Anterior cingulate cortex (tissue), 58 donors: ENCODE measurements at regions not wholly inside any gene's neighbourhood (a gene's known extent, or its start where the extent isn't known, plus 50 kb on each side); places are given as distances from the start of the nearest gene placed in this dataset.

Experiments
- DNase-seq, 58 donors: peaks; one replicate each; lab custom pipeline; 2025; lab: John Stamatoyannopoulos, UW

DNA sequence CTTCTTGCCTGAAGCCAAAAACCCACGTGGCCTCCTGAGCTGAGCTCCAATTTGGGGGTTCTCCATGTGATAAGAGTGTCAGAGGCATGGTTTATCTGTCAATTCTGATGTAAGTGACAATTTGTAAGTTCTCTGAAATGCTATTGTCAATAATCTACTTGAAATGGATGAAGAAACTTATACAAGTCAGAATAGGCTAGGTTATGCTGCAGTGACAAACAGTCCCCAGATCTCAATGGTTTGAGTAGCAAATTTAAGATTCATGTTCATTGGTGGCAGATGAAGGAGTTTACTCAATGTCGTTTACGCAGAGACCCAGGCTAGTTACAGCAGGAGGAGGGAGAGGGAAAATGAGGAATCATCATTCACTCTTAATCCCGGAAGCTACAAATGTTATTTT, 352.4 kb downstream of the KIF16B start:
- DNase-seq: no peak

DNA sequence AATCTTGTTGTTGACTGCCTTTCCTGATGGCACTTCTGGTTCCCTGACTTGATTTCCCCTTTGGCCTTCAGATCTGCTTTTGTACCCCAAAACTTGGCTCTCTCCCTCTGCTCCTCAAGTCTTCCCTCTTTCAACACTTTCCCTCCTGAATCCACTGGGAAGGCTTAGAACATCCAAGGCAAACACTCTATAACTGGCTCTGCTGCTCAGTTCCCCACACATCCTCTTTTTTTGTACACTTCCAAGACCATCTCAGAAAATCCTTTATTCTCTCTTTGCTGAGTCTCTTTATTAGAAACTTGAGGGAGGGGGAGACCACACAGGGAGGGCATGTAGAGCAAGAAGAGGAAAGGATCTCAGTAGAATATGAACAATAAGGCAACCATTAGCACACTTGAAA, 354.1 kb downstream of the KIF16B start:
- DNase-seq: no peak

DNA sequence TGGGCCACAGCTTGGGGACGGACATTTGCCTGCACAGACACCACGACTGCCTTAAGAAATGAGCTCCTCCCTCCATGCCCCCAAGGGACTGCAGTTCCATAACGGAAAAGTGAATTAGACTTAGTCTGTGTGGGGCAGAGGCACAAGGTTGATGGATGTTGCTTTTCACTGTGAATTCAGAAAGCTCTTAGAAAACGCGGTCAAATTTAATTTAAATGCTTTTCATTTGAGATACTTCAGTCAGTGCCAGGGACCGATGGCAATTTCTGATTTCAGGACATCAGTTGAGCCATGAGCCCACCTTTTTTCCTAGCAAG, 356.4 kb downstream of the KIF16B start:
- DNase-seq: no peak

DNA sequence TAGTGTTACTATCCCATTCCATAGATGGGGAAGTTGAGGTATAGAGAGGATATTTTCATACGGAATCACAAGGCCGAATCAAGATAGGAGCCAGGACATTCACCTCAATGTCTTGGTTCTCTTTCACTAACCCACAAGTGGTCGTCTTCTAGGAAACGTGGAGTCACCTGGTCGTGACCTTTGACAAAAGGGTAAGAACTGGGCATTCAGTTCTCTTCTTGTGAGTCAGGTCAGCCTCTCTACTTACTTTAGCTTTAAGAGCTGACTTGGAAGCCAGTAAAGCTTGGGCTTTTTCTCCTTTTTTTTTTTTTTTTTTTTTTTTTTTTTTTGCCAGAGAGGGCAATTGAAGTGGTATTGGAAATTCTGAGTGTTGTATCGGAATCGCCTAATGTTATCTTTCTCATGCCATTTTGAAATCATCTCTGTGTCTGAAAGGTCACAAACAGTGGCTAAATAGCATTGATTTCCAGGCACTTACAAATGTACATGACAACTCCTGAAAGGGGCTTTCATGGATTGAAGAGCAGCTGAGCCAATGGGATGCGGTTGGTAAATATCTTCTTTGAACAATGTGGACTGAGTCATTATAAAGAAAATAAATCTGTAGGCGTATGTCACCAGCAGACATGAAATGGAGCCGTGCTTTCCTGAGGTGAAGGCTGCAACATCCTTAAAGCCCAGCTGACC, 356.9 kb downstream of the KIF16B start:
- DNase-seq: no peak

DNA sequence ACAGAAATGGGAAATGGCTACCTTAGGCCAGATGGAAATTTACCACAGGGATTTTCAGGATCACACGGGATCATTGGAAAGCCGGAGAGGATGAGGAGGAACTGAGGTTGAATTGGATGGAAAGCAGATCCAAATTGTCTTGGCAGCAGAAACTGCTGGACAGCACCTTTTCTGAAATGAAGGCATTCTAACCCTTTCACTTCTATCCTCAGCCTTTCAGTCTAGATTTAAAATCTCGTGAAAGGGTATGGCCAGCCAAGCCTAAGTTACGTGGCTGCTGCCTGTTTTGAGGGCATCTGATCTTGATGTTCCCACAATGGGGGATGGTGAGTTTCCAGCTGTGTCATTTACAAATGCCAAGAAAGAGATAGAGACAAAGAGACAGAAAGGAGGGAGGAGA, 358.2 kb downstream of the KIF16B start:
- DNase-seq: no peak

DNA sequence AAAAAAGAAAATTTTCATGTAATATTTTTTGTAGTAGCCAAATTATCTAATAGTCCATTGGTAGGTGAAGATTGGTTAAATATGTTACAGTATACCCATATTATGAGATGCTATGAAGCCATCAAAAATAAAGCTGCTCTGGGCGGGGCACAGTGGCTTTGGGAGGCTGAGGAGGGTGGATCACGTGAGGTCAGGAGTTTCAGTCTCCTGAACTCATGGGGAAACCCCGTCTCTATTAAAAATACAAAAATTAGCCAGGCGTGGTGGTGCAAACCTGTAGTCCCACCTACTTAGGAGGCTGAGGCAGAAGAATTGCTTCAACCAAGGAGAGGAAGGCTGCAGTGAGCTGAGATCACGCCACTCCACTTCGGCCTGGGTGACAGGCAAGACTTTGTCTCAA, 360.5 kb downstream of the KIF16B start:
- DNase-seq: no peak

DNA sequence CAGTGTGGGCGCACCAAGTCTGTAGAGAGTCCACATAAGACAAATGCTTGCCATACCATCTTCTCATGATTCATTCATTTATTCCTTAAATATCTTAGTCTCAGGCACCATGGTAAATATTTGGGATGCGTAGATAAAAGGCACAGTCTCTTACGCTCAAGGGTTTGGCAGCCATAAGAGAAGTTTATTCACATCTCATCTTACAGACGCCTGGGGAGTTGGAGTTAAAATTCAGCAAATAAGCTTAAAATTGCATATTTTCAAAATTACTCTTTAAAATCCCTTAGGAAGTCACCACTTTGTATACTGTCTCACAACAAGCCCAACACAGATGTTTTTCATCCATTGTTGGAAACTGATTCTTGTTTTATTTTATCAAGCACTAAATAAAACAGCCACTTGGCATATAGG, 363.3 kb downstream of the KIF16B start:
- no peak for DNase-seq

DNA sequence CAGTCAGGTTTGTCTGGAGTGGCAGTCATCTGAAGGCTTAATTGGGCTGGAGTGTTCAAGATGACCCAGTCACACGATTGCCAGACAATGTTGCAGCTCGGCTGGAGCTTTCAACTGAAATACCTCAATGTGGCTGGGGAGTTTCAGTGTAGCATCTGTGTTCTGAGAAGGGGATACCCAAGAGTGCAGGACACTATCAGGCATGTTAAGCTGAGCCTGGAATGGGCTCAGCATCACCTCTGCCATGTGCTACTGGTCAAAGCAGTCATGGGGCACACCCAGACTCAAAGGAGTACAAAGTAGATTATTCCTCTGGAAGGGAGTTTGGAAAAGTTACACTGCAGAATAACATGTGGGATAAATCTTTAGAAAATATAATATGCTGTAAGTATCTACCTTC, 363.9 kb downstream of the KIF16B start:
- DNase-seq: no peak

DNA sequence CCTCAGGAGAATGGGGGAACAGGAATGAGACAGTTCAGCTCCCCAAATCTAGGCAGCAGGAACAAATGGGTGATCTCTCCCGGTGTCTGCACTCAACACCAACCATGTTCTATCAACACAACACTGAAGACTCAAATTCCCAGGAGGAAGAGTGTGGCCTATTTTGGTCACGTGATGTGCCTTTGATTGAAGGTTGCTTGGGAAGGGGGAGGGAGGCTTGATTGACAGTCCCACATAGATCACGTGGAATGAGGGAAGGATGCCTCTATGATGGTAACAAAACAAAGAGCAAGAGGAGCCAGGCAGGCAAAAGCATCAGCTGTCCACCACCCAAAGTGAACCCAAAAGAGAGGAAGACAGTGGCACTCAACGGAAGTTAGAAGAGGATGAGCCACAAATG, 364.8 kb downstream of the KIF16B start:
- no peak for DNase-seq

DNA sequence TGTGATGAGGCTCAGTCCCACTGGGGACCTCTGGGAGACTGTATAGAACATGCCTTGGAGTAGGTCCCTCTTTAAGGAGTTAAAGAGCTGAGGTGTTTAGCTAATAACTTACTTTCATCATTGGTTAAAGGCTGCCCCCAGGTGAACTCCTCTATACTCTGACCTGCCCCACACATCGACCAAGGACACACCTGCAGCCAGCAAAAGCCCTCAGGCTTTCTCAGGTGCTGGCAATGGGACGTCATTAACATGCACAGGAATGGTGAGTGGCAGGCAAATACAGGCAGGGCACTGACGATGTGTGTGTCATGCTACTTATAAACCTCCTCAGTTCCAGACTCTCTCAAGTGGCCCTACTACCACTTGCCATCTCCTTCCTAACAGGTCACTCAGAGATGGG, 366.4 kb downstream of the KIF16B start:
- no peak for DNase-seq

DNA sequence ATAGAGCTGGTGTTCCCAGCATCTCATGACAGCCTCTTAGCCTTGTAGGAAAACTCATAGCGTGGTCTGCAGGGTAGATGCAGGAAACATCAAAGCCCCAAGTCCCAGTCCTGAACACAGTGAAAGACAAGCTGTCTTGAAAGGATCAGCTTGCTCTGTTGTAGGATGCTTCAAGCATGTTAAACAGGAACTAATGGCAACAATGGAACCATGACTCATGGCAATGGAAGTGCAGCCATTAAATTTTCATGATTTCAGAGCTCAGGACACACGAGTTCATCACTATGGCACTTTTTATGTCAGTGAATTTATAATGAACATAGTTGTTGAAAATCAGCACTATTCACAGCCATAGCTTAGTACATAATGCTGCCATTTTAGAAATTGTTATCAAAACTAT, 367.7 kb downstream of the KIF16B start:
- DNase-seq: no peak

DNA sequence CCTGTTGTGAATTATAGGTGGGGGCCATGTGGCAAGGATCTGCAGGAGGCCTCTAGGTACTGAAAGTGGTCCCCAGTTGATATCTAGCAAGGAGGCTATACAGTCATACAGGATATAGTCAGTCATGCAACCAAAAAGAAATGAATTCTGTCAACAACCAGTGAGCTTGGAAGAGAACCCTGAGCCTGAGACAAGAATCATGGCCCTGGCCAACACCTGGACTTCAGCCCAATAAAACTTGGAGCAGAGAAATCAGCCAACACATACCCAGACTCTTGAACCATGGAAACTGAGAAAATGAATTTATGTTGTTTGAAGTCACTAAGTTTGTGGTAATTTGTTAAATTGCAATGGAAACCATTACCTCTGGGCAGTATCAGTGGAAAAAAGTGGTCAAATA, 370.2 kb downstream of the KIF16B start:
- DNase-seq: no peak

DNA sequence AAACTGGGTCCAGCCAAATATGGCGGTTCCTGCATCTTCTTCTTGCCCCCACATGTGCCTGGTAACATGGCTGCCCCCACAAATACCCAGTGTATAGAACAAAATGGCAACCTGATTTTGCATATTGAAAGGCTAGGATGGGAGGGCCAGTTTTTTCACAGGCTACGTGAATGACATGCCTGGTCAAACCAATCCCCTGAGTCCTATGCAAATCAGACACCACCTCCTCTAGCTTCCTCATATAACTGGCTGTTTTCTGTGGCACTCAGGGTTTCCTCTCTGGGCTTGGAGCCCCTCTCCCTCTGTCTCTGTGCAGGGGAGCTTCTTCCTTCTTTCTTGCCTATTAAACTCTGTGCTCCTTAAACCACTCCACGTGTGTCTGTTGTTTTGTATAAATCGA, 372.1 kb downstream of the KIF16B start:
- no peak for DNase-seq

DNA sequence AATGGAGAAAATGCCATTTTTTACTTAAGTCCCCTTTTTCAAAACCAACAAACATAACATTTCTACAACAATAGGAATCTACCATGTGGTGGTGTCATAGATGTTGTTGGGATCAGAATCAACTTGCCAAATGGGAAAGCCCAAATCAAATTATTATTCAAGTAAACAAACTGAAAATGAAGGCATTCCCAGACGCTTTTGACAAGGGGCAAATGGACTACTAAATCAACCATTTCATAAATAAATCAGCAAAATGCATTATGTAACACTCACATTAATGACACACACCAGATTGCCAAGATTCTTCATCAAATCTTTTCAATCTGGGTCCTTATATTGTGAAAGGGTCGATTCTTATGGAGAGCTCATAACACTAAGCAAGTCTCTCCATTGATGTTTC, 375.6 kb downstream of the KIF16B start:
- DNase-seq: no peak

DNA sequence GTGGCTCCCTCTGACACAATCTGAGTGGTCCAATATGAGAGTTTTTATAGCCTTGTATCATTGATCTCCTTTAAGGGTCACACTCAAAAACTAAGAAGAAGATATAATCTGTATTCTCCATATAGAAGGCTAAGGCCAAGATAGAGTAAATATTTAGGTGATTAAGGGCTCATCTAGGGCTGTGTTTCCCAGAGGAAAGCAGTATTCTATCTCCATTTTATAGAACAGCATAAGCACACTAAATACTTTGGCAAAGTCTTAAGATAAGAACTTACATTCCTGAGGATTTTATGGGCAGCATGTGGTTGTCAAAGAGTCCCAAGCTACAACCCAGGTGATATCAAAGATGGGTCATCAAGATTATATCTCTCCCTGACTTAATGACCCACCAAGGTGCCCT, 377.6 kb downstream of the KIF16B start:
- DNase-seq: no peak

DNA sequence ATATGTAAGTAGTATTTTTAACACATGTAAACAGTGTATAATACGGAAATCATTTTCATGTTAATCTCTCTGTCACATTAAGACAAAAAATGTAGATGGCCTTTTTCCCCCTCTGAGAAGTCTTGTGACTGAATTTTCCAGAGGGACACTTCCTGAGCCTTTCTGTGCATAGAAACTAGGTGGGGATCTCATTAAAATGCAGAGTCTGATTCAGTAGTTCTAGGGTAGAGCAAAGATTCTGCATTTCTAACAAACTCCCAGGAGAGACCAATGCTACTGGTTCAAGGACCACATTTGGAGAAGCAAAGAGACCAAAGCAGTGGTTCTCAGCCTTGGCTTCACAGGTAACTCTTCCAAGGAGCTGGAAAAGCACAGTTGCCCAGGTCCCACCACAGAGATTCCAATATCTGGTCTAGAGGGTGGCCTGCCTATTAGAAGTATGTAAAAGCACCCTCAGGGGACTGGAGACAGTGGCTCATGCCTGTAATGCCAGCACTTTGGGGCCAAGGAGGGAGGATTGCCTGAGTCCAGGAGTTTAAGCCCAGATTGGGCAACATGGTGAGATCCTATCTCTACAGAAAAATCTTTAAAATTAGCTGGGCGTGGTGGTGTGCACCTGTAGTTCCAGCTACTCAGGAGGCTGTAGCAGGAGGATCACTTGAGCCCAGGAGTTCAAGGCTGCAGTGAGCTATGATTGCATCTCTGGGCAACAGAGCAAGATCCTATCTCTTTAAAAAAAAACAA, 378.5 kb downstream of the KIF16B start:
- DNase-seq: no peak

DNA sequence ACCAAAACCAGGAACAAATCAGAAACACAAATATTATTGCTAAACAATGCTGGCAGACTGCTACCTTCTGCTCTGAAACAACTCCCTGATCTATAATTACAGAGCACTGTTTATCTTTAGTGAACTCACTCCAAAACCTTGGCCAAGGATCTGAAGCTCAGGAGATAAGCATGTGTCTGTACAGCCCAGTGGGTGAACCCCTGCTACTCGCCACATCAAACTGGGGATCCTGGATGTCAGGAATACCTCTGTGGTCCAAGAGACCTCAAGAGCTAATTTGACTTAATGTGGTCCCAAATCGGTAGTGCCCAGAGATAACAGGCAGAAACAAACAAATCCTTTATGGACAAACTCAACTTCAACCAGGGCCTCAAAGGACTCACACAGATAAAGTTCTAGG, 381.8 kb downstream of the KIF16B start:
- no peak for DNase-seq

DNA sequence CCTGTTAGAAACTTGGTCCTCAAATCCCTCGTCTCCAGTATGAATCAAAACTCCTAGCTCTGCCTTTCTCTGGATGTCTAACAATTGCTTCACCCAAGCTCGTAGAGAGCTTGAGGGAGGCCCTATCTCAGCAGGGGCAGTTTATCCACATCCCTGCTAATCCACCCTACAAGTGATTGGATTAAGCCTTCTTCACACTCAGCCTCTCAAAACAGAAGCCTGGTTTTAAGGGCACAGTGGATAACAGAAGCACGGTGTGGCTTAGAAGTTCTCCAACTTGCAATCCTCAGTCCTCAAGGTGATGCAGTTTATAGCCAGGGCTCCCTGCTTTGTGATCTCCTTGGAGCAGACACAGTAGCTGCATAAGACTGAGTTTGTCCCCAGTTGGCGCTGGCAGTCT, 383.9 kb downstream of the KIF16B start:
- no peak for DNase-seq

DNA sequence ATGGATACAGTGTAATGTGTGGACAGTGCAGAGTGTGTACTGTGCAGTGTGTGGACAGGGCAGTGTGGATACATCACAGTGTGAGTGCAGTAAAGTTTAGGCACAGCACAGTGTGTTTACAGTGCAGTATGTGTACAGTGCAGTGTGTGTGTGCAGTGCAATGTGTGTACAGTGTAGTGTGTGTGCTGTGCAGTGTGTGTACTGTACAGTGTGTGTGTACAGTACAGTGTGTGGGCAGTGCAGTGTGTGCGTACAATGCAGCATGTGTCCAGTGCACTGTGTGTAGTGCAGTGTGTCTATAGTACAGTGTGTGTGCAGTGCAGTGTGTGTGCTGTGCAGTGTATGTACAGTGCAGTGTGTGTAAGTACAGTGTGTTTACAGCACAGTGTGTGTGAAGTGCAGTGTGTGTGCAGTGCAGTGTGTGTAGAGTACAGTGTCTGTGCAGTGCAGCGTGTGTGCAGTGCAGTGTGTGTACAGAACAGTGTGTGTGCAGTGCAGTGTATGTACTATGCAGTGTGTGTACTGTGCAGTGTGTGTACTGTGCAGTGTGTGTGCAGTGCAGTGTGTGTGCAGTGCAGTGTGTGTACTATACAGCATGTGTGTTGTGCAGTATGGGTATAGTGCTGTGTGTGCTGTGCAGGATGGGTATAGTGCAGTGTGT, 385.2 kb downstream of the KIF16B start:
- no peak for DNase-seq

DNA sequence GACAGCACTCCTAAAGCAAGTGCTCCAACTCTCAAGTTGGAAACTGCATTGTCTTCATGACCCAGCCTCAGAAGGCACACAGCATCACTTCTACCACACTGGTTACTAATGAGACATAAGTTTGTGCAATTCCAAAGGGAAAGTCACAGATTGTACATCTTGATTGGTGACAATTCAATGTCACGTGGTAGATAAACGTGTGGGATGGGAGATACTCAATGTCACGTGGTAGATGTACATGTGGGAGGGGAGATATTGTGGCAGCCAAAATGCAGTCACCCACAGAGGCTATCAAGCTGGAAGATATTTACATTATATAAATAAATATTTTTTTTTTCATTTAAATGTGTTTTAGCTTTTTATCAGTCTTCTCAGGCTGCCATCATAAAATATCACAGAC, 393.3 kb downstream of the KIF16B start:
- DNase-seq: no peak

DNA sequence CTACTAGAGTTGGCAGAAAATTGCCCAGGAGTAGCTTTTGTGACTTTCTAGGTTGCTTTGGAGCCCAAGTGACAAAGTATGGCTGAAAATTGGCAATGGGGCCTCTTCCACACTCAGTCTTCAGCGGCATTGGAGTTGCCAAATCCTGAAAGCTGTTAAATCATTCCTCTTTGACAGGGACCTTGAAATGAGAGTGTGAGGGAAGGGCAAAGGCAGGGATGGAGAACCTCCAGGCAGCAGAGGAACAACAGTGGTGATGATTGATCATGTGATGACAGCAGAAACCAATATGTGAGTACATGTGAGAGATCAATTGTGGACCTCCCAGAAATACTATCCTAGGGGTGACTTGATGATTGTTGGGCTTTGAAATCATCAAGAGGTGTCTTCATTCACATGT, 393.9 kb downstream of the KIF16B start:
- no peak for DNase-seq

DNA sequence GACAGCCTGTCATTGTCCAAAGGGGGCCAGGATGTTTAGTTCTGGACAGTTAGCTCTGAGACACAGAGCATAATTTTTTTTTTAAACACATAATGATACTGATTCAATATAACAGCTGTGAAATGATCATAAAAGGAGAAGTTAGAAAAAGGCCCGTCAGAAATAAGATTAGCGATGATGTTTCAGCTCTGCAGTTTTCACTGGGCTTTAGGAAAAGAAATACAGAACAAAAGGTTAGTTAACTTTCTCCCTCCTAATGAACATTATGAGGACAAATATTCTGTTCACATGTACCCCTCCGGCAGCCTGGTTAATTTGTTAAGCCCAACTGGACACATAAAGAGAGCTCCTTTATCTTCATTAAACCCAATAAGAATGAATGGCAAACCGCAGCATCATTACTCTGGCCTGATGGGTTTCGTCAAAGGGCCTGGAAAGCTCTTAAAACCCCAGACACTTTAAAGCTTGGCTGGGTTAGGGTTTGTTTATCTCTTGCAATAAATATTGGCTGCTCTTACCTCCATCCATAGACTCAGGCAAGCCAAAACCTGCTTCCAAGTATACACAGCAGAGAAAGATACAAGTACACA, 394.6 kb downstream of the KIF16B start:
- DNase-seq: no peak
